OCI-M1 (cell line): ENCODE measurements at regions not wholly inside any gene's neighbourhood (a gene's known extent, or its start where the extent isn't known, plus 50 kb on each side); places are given as distances from the start of the nearest gene placed in this dataset.
"Not testable (repeated sequence)": the region's sequence is repeated elsewhere in the genome, so short reads cannot be mapped to it uniquely, and the experiment has no call there.

Experiments
- DNase-seq: peaks from one replicate; lab custom pipeline; 2025; lab: John Stamatoyannopoulos, UW

DNA sequence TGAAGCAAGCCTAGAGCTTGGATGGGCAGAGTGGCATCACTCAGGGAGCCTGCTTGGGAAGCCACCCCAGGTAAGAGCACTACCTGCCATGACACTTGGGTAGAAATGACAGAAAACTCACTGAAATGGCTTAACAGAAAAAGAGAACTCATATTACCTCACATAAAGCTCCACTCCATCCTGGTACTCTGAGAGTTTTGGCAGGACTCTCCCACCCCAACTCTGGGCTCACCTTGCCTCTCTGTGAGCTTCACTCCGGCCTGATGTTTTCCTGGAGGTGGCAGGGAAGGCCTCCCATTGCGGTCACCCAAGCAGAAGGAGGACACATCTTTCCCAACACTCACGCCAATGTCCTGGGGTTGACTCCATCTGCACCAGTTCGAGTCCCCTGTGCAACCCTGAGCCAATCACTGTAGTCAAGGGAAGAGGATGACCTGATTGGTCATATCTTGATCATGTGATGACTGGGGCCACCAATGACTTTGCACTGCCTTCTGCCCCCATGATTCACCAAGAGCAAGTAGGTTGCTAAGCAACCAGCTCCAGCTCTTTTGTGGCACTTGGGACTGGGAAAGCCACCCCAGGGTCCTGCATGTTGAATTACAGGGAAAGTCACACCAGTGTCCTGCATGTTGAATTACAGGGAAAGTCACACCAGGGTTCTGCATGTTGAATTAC lies 446.1 kb upstream of the SULF2 start:
- no peak for DNase-seq

DNA sequence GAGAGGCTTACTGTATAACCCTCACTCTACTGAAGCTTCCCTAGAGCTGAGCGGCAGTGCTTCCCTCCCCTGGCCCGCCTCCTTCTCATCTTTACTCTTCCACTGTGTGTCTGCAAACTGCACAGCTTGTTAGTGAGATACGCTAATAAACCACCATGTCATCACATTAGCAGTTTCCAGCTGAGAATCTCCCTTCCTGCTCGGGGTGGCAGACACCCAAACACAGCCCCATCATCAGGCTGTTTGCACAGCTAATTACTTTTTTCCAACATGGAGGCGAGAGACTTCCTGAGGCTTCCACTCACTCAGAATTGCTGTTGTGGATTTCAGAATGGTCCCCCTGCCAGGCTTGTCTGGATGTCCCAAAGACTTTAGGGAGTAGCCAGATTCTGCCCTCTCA lies 444.9 kb upstream of the SULF2 start:
- DNase-seq, result no peak

- no peak for DNase-seq
Measured at GRCh38 chr20:48227381-48227780, 442.1 kb upstream of the SULF2 start.

GRCh38 chr20:48226642-48227041 lies 441.4 kb upstream of the SULF2 start:
- no peak for DNase-seq

- no peak for DNase-seq
Measured at GRCh38 chr20:48224533-48225050, 439.3 kb upstream of the SULF2 start.

DNA sequence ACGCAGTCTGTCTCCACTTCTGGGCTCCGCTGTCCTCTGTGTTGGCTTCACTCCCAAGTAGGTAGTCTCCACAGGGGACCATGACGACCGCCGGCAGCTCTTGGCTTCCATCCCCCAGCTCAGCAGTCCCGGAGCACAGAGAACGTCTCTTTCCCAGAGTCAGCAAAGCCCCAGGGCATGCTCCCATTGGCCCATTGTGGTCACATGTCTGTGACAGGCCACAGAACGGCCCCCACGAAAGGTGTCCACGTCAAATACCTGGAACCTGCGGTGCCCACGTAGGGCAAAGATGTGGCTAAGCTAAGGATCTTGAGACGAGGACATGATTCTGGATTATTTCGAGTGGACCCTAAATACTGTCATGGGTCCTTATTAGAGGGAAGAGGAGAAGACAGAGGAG lies 438.4 kb upstream of the SULF2 start:
- no peak for DNase-seq

DNA sequence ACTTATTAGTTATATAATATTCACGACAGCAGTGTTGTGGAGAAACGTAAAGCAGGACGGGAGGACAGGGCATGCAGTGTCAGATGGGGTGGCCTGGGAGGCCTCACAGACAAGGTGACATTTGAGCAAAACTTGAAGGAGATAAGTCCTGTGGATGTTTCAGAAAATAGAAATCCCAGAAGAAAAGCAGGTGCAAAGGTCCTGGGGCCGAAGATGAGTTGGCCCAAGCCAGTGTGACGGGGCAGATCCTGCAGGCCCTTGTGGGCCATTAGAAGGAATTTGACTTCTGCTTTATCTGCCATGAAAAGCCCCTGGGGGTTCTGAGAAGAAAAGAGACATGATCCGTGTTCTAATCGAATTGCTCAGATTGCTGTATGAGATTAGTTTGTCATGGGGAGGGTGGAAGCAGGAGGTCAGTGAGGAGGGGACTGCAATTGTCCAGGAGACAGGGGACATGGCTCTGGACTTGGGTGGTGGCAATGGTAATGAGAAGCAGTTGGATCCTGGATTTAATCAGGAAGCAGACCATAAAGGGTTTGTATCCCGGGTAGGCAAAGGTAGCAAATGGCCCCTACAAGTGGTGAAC lies 437.4 kb upstream of the SULF2 start:
- no peak for DNase-seq

GRCh38 chr20:48220033-48220633 lies 434.9 kb upstream of the SULF2 start:
- DNase-seq, result no peak

GRCh38 chr20:48219306-48219705 lies 434.0 kb upstream of the SULF2 start:
- no peak for DNase-seq

- DNase-seq, result no peak
Measured at GRCh38 chr20:48217190-48217589, 431.9 kb upstream of the SULF2 start.

DNA sequence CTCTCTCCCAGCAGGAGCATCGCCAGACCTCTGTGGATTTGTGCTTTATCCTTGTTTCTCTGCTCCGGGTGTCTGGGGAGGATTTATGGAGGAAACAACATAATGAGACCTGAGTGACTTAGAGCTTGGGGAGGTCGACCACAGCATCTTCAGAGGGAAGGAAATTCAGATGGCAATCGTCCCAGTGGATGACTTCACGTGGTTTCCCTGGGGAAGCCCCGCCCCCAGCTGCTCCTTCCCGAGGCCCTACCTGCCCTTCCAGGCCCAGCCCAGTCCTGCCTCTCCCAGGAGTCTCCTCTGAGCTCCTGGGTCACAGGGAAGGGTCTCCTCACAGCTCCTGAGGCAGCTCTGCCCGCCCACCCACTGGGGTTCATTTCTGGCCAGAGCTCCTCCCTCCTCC lies 430.3 kb upstream of the SULF2 start:
- DNase-seq, result no peak

GRCh38 chr20:48214601-48215000 lies 429.3 kb upstream of the SULF2 start:
- no peak for DNase-seq

- not testable (repeated sequence) for DNase-seq
Measured at GRCh38 chr20:48213635-48214034, 428.4 kb upstream of the SULF2 start.

- DNase-seq, result no peak
Measured at GRCh38 chr20:48212806-48213509, 427.7 kb upstream of the SULF2 start.

GRCh38 chr20:48211847-48212246 lies 426.6 kb upstream of the SULF2 start:
- DNase-seq, result no peak

GRCh38 chr20:48211238-48211637 lies 426.0 kb upstream of the SULF2 start:
- DNase-seq, result no peak

- DNase-seq, result no peak
Measured at GRCh38 chr20:48210111-48211027, 425.1 kb upstream of the SULF2 start.

- DNase-seq, result no peak
Measured at GRCh38 chr20:48209102-48209501, 423.8 kb upstream of the SULF2 start.

GRCh38 chr20:48208176-48208575 lies 422.9 kb upstream of the SULF2 start:
- no peak for DNase-seq

DNA sequence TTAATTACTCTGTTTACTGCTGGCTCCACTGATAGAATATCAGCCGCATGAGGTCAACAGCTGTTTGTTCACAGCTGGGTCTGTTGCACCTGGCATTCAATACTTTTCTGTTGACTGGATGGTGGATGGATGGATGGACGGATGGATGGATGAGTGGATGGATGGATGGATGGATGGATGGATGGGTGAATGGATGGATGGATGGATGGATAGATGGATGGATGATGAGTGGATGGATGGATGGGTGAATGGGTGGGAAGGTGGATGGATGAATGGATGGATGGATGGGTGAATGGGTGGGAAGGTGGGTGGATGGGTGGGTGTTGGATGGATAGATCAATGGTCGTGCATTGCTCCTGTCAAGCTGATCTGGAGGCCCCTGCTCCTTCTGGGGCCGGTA lies 422.2 kb upstream of the SULF2 start:
- DNase-seq, result no peak

DNA sequence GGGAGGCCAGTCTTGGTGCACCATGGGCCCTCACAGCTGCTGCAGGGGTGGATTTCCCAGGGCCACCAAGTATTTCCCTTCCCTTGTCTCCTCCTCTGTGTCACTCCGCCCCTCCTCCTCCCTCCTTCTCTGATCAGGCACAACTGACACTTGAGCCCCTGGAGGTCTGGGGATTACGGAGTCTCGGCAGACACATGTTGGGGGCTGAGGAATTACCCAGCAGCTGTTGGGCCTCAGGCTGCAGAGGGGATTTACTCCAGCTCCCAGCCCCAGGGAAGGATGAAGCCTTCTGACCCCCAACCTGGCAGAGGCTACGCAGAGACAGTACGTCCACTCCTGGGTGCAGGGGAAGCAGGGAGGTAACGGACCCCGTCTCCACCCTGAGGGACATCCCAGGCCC lies 420.5 kb upstream of the SULF2 start:
- DNase-seq, result no peak

DNA sequence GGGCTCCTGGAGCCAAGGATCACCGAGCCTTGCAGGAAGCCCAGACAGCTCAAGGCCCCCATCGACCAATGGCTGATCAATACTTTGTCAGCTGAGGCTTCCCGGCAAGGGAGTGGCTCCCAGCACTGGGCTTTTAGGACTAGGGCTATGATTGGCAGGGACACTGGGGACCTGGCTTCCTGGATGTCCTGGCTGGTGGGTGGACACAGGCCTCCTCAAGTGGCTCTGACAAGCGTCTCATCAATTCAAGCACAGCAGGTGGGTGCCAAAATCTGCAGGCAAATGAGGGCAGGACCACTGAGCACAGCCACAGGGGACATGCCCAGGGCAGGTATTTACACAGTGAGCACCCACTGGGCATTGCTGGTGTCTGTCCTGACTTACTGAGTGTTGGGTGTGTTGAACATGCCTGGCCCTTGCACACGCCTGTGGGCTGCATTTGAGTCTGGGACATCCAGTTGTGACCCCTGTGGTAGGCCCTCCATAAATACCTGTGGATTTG lies 420.1 kb upstream of the SULF2 start:
- DNase-seq, result no peak
